D721Med (cell line): ENCODE measurements at regions not wholly inside any gene's neighbourhood (a gene's known extent, or its start where the extent isn't known, plus 50 kb on each side); places are given as distances from the start of the nearest gene placed in this dataset.

ENCODE experiments used
- DNase-seq: peaks from one replicate; pipeline ENCODE4 v3.0.0; 2011; ENCODE audit warnings: low spot score; ENCODE audit not compliant: insufficient read length
- FAIRE-seq: peaks from 2 replicates; lab custom pipeline; 2011; peaks lifted over from hg19 to GRCh38; lab: Jason Lieb, UNC
- TF ChIP-seq, protein P1 (sequence below): IDR thresholded peaks from 2 replicates; pipeline ENCODE4 v1.5.1; 2012; ENCODE audit warnings: mild to moderate bottlenecking, control low read depth; ENCODE audit not compliant: insufficient read depth; ENCODE audit errors: missing control alignments

DNA sequence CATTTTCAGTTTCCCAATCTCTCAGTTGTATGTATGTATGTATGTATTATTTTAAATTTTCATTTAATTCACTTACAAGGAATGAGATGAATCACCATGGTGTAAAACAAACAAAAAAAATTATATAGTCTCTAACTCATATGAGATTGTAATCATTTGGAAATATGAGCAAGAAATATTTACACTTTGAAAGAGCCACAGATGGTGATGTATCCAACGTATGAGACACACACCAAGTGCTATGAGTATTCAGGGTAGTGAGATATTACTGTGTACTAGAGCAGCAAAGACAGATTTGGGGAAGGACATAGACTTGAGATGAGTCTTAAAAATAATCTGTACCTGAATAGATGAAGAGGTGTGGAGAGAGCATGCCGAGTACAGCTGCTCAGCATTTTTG is 1154.4 kb downstream of the RAPGEF2 start:
- no peak for DNase-seq
- TF ChIP-seq, protein P1, sequence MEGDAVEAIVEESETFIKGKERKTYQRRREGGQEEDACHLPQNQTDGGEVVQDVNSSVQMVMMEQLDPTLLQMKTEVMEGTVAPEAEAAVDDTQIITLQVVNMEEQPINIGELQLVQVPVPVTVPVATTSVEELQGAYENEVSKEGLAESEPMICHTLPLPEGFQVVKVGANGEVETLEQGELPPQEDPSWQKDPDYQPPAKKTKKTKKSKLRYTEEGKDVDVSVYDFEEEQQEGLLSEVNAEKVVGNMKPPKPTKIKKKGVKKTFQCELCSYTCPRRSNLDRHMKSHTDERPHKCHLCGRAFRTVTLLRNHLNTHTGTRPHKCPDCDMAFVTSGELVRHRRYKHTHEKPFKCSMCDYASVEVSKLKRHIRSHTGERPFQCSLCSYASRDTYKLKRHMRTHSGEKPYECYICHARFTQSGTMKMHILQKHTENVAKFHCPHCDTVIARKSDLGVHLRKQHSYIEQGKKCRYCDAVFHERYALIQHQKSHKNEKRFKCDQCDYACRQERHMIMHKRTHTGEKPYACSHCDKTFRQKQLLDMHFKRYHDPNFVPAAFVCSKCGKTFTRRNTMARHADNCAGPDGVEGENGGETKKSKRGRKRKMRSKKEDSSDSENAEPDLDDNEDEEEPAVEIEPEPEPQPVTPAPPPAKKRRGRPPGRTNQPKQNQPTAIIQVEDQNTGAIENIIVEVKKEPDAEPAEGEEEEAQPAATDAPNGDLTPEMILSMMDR = no peak
- no peak for FAIRE-seq

DNA sequence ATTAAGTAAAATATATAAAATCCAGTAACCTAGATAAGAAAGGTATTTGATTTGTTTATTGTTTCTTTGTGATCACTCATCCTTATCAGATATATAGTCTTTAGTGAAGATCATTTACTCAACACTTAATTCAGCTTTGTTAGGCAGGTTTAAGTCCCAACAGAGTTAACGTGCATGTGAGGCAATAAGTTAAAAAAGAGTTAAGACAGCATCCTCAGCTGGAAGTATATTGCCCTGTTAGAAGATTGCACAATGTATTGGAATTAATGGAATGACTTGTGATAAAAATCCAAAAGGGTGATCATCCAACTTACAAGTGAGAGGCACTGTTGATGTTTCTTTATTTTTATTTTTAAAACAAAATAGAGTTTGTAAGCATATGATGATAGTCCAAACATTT is 1162.1 kb downstream of the RAPGEF2 start:
- no peak for FAIRE-seq
- TF ChIP-seq, protein P1 = no peak
- no peak for DNase-seq

DNA sequence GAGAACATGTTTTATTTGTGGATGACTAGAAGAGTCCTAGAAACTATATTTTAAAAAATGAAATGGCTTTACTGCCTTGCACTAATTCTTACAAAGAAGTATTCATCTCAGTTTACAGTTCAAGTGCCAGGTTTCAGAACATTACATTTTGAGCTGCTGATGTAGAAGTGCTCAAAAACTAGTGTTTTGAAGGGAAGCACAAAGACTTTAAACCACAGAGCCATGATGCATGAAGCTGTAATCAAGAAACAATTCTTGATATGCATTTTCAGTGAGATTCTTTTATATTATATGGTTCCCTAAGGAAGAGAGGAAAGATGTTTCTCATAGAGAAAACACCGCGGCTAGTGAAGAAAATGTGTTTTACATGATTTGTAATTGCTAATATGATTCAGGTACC is 1163.0 kb downstream of the RAPGEF2 start:
- no peak for DNase-seq
- FAIRE-seq = no peak
- TF ChIP-seq, protein P1 = no peak

DNA sequence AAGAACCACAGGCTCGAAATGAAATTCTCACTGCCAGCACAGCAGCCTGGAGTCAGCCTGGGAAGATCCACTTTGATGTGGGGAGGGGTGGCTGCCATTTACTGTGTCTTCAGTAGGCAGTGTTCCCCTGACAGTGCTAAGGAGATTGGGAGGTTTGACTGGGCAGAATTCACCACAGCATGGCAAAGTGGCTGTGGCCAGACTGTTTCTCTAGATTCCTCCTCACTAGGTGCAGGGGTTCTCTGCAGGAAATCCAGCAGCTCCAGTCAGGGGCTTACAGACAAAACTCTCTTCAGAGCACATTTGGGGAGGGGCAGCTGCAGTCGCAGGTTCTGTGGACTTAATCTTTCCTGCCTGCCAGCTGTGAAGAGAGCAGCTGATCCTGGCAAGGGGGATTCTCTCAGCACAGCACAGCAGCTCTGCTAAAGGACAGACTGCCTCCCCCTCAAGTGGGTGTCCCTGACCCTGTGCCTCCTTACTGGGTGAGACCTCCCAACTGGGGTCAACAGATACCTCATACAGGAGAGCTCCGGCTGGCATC is 1174.0 kb downstream of the RAPGEF2 start:
- TF ChIP-seq, protein P1 = no peak
- no peak for DNase-seq
- no peak for FAIRE-seq

DNA sequence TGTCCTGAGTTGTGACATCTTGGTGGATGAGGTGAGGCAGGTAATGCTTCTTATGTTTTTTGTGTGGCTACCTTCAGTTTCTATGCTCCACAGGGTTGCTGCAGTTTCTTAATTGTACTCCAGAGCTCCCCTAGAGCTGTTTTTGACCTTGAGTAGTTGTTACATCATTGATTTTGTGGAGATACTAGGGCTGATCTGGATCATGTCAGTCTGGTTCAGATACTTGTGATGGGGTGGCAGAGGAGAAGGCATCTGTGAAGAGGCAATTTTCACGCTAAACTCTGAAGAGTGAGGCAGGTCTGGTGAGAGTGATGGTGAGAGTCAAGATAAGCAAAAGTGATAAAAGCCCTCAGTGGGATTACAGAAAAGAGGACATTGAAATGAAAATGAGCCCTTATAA is 1180.2 kb downstream of the RAPGEF2 start:
- no peak for DNase-seq
- TF ChIP-seq, protein P1 = no peak
- no peak for FAIRE-seq

DNA sequence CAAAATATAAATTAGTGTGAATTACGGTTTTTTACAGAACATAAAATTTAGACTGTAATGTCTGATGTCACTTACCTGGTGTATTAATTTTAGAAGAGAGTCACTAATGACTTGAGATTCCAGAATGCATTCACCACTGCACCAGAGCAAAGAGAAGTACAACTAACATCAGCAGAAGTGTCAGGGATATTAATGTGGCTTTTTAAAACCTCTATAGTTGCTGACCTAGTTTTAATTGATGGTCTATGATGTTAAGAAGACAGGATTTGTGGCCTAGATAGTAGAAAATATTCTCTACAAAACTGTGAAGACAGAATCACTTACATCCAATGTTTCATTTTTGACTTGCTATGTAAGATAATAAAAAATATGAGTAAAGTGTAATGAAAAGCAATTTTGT is 1181.6 kb downstream of the RAPGEF2 start:
- FAIRE-seq (no peak), DNase-seq (no peak)
- TF ChIP-seq, protein P1 = no peak

DNA sequence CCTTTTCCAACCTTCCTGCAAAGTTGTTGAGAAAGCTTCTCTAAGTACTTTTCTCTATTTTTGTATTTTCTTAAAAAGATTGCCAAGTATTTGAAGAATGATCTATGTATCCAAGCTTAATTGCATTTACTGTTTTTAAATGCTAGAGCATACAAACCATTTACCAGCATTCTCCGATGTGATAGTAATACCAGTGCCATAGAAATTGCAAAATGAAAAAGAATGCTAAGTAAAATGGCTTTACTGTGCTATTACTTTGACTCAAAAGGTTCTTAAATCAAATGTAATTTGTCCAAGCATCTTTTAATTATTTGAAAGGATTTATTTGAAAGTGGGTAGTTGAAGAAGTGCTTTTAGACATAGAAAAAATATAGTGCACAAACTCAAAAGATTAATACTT is 1183.2 kb downstream of the RAPGEF2 start:
- TF ChIP-seq, protein P1 = no peak
- DNase-seq = no peak
- FAIRE-seq = no peak
